A673 (cell line): ENCODE measurements at regions not wholly inside any gene's neighbourhood (a gene's known extent, or its start where the extent isn't known, plus 50 kb on each side); places are given as distances from the start of the nearest gene placed in this dataset.

ENCODE experiments used
- BruUV-seq: library from RNA; stranded (reverse); fragments of 400-500 nt; replicated peaks from 2 replicates; lab custom pipeline; 2021; lab: Mats Ljungman, UMichigan
- CTCF ChIA-PET: fragments of 300-600 bp; sonication (Branson Sonifier 250); formaldehyde crosslinking; loops from one replicate; lab custom pipeline; 2022; ENCODE audit warnings: antibody characterized with exemption; lab: Charles Lee
- POLR2A ChIA-PET: fragments of 300-600 bp; sonication (Branson Sonifier 250); formaldehyde crosslinking; loops from one replicate; lab custom pipeline; 2022; ENCODE audit warnings: antibody characterized with exemption; ENCODE audit not compliant: low non-redundant PET; lab: Charles Lee
- DNase-seq: peaks from one replicate; pipeline ENCODE4 v3.0.0-alpha.2; 2015; ENCODE audit warnings: low spot score
- H3K27ac ChIP-seq: fragments of 200-600 bp; sonication (generic); 2 replicates; pipeline ENCODE4 v1.5.1; 2016; ENCODE audit warnings: mixed run types, low read depth, mild to moderate bottlenecking, mixed read lengths, antibody characterized with exemption, low read length; ENCODE audit not compliant: poor library complexity, severe bottlenecking
- H3K27me3 ChIP-seq: fragments of 200-600 bp; sonication (generic); replicated peaks from 2 replicates; pipeline ENCODE4 v1.6.1; 2017; ENCODE audit warnings: mixed run types, low read depth, mild to moderate bottlenecking, mixed read lengths, antibody characterized with exemption, low read length; ENCODE audit not compliant: insufficient read depth, poor library complexity
- H3K36me3 ChIP-seq: fragments of 200-600 bp; sonication (generic); 2 replicates; pipeline ENCODE4 v1.6.1; 2016; ENCODE audit warnings: mixed run types, mild to moderate bottlenecking, mixed read lengths, antibody characterized with exemption, low read length; ENCODE audit not compliant: insufficient read depth, poor library complexity, severe bottlenecking
- H3K4me1 ChIP-seq: fragments of 200-600 bp; sonication (generic); 2 replicates; pipeline ENCODE4 v1.6.1; 2017; ENCODE audit warnings: mixed run types, mild to moderate bottlenecking, mixed read lengths, antibody characterized with exemption, low read length; ENCODE audit not compliant: insufficient read depth, poor library complexity, severe bottlenecking
- H3K4me3 ChIP-seq: fragments of 200-600 bp; sonication (generic); 2 replicates; pipeline ENCODE4 v1.5.1; 2016; ENCODE audit warnings: low read depth, mixed run types, mild to moderate bottlenecking, mixed read lengths, low read length; ENCODE audit not compliant: poor library complexity, severe bottlenecking
- H3K9me3 ChIP-seq: fragments of 200-600 bp; sonication (generic); 2 replicates; pipeline ENCODE4 v1.6.1; 2016; ENCODE audit warnings: mixed run types, low read depth, mild to moderate bottlenecking, mixed read lengths, antibody characterized with exemption, low read length; ENCODE audit not compliant: poor library complexity, severe bottlenecking
- EZH2 ChIP-seq: fragments of 200-600 bp; sonication (generic); IDR thresholded peaks from 2 replicates; pipeline ENCODE4 v1.6.1; 2017; ENCODE audit warnings: borderline replicate concordance, low read depth, mild to moderate bottlenecking, mixed read lengths, antibody characterized with exemption, low read length; ENCODE audit not compliant: poor library complexity, severe bottlenecking
- intact Hi-C: fragments of 100-400 bp; cut with micrococcal nuclease; formaldehyde crosslinking; loops from one replicate; pipeline ENCODE4 v1.10.0; 2022; ENCODE audit not compliant: unreplicated experiment
- TF ChIP-seq, protein P1 (sequence below): fragments of 300-800, 200-600 bp; sonication (generic); conservative IDR thresholded peaks from 2 replicates; pipeline ENCODE4 v1.5.1; 2017; ENCODE audit warnings: low read depth, mild to moderate bottlenecking, antibody characterized with exemption, low read length, moderate library complexity, mixed read lengths

DNA sequence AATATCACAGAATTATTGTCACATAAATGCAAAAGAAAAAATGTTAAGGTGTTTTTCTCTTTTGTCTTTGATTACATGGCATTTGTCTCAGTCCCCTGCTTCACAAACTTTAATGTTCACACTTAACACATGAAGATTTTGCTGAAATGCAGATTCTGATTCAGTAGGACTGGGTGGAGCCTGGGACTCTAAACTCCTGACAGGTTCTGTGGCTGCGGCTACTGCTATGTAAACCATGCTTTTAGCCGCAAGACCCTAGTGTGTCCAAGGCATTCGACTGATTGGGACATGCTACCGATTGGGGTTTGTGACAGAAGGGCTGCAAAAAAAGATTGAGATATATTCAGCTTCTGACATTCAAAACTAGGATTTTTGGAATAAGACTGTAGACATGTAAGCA, 72.6 kb upstream of the SLC35F4 start:
- Histone ChIP-seq H3K9me3 (no peaks in the 10 kb centered on the region), H3K4me1 (peaks cover 19% of the 10 kb centered on the region), H3K36me3 (no peaks in the 10 kb centered on the region), H3K27ac (no peak overlapping the region), H3K27me3 (no peaks in the 10 kb centered on the region), H3K4me3 (no peak overlapping the region)
- no peak for DNase-seq
- intact Hi-C loops: no loop called here
- POLR2A ChIA-PET: no interaction called here
- TF ChIP-seq, protein P1, sequence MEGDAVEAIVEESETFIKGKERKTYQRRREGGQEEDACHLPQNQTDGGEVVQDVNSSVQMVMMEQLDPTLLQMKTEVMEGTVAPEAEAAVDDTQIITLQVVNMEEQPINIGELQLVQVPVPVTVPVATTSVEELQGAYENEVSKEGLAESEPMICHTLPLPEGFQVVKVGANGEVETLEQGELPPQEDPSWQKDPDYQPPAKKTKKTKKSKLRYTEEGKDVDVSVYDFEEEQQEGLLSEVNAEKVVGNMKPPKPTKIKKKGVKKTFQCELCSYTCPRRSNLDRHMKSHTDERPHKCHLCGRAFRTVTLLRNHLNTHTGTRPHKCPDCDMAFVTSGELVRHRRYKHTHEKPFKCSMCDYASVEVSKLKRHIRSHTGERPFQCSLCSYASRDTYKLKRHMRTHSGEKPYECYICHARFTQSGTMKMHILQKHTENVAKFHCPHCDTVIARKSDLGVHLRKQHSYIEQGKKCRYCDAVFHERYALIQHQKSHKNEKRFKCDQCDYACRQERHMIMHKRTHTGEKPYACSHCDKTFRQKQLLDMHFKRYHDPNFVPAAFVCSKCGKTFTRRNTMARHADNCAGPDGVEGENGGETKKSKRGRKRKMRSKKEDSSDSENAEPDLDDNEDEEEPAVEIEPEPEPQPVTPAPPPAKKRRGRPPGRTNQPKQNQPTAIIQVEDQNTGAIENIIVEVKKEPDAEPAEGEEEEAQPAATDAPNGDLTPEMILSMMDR: no peak
- TF ChIP-seq EZH2: no peak
- BruUV-seq: no TSS peak
- CTCF ChIA-PET: no interaction called here

DNA sequence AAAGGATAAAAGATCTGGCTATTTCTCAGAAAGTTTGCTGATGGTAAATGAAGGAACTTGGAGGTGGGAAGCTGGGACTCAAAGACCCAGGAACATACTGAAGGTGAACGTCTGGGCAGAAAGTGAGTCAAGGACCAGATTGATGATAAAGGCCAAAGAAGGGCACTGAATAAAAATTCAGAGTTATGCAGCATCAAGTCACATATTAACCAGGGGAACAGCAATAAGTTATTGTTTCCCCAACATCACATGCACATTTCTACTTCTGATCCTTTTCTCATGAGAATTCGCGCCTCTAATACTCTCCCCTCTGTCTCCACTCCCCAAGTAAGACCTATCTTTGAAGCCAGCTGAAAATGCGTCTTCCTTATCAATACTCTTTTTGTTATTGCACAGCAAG, 71.8 kb upstream of the SLC35F4 start:
- CTCF ChIA-PET: no interaction called here
- Histone ChIP-seq H3K27ac (no peak overlapping the region), H3K9me3 (no peaks in the 10 kb centered on the region), H3K36me3 (no peaks in the 10 kb centered on the region), H3K4me3 (no peak overlapping the region), H3K27me3 (no peaks in the 10 kb centered on the region), H3K4me1 (peaks cover 10% of the 10 kb centered on the region)
- BruUV-seq: no TSS peak
- TF ChIP-seq, protein P1: no peak
- TF ChIP-seq EZH2: no peak
- POLR2A ChIA-PET: no interaction called here
- no peak for DNase-seq
- intact Hi-C loops: no loop called here

DNA sequence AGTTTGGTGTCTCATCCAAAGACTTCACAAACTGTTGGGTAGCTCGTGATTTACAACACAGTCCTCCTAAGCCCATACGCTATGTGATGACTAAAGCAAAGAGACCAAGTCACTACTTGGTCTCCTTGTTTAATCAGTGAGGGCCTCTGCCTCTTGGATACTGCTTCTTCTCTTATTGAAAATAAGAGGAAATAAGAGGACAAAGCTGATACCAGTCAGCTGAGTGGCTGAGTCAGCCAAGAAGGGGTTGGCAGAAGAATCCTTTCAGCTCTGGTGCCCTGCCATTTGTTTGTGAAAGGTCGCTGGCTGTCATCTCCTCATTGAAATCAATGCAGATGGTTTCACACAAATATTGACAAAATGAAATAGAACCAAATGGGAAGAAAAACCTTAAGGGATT, 67.5 kb upstream of the SLC35F4 start:
- Histone ChIP-seq H3K27me3 (no peaks in the 10 kb centered on the region), H3K4me3 (no peak overlapping the region), H3K27ac (no peak overlapping the region), H3K36me3 (no peaks in the 10 kb centered on the region), H3K4me1 (no peaks in the 10 kb centered on the region), H3K9me3 (no peaks in the 10 kb centered on the region)
- no TSS peak for BruUV-seq
- CTCF ChIA-PET: no interaction called here
- TF ChIP-seq EZH2: no peak
- TF ChIP-seq, protein P1: no peak
- intact Hi-C loops: no loop called here
- no peak for DNase-seq
- POLR2A ChIA-PET: no interaction called here
